Astrocyte of the cerebellum (primary cell): ENCODE measurements at regions not wholly inside any gene's neighbourhood (a gene's known extent, or its start where the extent isn't known, plus 50 kb on each side); places are given as distances from the start of the nearest gene placed in this dataset.

Experiments used
- DNase-seq: peaks from one replicate; pipeline ENCODE4 v3.0.0-alpha.2; 2011; ENCODE audit warnings: low read depth
- H3K4me3 ChIP-seq: 2 replicates; pipeline ENCODE4 v1.5.1; 2011; ENCODE audit warnings: mild to moderate bottlenecking, low read depth, low read length, moderate library complexity
- CTCF ChIP-seq: IDR thresholded peaks from 2 replicates; pipeline ENCODE4 v1.5.1; 2012; ENCODE audit warnings: low read length, low read depth, moderate library complexity, mild to moderate bottlenecking; ENCODE audit errors: missing control alignments
- in situ Hi-C: cut with HindIII; loops from 2 replicates; pipeline ENCODE4 v1.10.0; 2017; ENCODE audit warnings: low sequenced_read_pairs

DNA sequence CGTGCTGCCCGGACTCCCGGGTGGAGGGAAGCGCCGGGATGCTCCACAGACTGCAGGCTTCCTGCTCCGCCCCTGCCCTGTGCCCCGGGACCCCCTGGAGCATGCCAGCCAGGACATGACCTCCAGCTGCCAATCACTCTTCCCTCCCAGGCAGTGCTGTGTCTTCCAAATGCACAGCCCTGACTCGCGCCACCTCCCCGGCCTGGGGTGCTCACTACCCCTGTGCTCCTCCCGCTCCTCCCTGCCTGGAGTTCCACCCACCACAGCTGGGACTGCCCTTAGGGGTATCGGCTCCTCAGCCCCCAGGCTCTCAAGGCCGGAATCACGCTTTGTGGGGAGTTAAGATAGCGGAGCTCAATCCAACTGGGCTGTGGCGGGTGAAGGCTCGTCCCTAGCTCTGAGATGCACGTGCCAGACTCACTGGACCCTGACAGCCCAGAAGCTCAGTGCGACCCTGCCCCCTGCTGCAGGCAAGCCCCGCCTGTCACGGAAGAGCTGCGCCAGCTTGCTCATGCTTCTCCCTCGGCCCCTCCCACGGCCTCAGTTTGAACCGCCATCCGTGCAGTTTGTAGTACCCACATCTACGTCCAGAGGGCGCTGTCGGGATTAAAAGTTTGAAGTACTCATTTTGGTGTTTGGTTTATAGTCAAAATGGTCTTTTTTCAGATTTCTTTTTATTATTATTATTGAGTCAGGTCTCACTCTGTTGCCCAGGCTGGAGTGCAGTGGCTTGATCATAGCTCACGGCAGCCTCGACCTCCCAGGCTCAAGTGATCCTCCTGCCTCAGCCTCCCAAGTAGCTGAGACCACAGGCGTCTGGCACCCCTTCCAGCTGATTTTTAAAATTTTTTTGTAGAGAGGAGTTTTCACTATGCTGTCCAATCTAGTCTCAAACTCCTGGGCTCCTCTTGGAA, 142.5 kb upstream of the TCERG1L start:
- DNase-seq: no peak
- TF ChIP-seq CTCF: peak; percentile 27
- H3K4me3 ChIP-seq: no peak overlapping the region
- in situ Hi-C loops: no loop called here

- in situ Hi-C loops: no loop called here
- TF ChIP-seq CTCF: no peak
Measured at GRCh38 chr10:131456411-131456810, 144.9 kb upstream of the TCERG1L start.

GRCh38 chr10:131461093-131461492, 149.6 kb upstream of the TCERG1L start:
- H3K4me3 ChIP-seq: no peak overlapping the region
- in situ Hi-C loops: no loop called here
- TF ChIP-seq CTCF: no peak
- DNase-seq: no peak

More at GRCh38 chr10:131456411-131456810, 144.9 kb upstream of the TCERG1L start:
- no peak overlapping the region for H3K4me3 ChIP-seq
- DNase-seq: no peak

DNA sequence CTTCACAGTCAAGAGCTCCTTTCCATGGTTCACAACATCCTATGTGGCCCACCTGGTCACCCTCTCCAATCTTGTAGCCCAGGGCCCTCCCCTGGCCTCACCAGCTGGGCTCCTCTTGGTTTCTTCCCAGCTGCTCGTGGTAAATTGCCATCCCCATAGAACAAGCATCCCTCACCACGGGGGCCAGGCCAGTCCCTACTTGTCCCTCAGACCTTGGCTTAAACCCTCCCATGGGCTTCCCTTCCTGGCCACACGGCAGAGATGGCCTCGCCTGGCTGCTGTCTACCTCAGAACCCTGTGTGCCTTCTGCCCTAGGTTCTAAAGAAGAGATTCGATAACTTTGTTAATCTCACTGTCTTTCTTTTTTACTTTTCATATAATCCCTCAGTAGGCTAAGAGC, 153.3 kb upstream of the TCERG1L start:
- in situ Hi-C loops: no loop called here
- H3K4me3 ChIP-seq: no peak overlapping the region
- no peak for TF ChIP-seq CTCF
- no peak for DNase-seq

GRCh38 chr10:131469551-131469950, 158.0 kb upstream of the TCERG1L start:
- in situ Hi-C loops: no loop called here
- no peak for DNase-seq
- TF ChIP-seq CTCF: no peak
- no peak overlapping the region for H3K4me3 ChIP-seq

DNA sequence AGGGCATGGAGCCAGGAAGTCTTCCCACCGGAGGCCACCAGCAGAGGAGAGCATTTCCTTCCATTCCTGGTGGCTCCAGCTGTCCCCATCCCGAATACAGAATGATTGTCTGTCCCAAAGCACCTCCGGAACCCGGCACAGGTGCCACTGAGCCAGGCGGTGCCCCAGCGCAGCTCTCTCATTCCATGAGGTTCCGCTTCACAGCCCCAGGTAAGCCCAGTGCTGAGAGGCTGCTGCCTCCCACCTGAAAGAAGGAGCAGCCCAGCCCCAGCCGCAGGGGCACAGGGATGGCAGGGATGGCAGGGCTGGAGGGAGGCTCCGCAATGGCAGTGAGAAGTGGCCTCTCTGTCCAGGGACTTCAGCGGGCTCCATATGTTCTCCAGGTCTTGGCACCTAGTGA, 162.1 kb upstream of the TCERG1L start:
- H3K4me3 ChIP-seq: no peak overlapping the region
- in situ Hi-C loops: no loop called here
- TF ChIP-seq CTCF: no peak
- no peak for DNase-seq
